ENCODE measurements at regions not wholly inside any gene's neighbourhood (a gene's known extent, or its start where the extent isn't known, plus 50 kb on each side); places are given as distances from the start of the nearest gene placed in this dataset.

DNA sequence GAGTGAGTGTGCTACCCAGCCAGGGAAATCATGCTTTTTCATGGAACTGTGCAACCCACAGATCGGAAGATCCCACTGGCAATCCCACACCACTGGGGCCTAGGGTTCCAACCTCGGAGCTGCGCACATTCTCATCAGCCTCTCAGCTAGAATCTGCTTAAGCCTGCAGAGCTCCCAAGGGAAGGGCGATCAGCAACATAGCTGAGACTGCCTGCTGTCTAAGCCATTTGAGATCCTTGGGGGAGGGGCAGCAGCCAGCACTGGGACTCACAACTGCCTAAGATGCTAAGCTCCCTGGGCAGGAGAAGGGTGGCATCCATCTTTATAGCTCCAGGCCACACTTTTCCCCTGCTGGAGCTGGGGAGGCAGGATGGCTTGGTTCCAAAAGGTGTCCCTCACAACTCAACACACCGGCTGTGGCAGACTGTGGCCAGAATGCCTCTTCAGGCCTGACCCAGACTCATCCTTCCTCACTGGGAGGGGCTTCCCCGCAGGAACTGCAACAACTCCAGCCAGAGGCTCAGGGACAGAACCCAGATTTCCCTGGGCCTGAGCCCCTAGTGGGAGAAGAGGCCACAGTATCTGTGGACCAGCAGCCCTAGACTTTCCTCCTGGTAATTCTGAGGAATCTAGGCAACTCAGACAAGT, 1133.3 kb upstream of the PIK3C3 start:
- Histone ChIP-seq H3K9me3 (no peaks in the 10 kb centered on the region), H3K4me3 (no peak overlapping the region), H3K36me3 (no peaks in the 10 kb centered on the region), H3K27me3 (no peaks in the 10 kb centered on the region), H3K27ac (no peak overlapping the region), H3K4me1 (no peaks in the 10 kb centered on the region)
- DNase-seq: peak in 1 of 3 donors; percentile 22
- TF ChIP-seq CTCF (IDR thresholded peaks at IDR 0.05): no peak
- TF ChIP-seq POLR2A (IDR thresholded peaks at IDR 0.05): no peak

DNA sequence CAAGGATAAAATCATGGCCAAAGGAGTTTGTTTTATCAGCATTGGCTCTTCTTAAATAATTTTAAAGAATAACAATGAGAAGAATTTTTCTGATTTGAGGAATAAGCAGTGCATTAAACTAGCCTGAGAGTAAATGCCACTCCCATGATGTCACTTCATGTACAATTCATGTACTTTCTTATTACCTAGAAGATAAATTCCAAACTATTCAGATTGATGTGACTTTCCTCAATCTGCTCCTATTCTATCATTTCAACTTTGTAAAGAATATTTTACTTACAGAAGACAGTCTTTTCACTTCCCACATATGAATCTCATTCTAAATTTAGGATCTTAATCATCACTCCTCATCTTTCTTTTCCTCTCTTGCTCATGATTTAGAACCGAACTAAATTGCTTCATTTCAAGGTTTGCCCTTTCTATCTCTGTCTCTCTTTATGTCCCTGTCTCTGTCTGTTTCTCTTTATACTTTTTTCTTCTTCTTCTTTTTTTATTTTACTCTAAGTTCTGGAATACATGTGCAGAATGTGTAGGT, 1142.0 kb upstream of the PIK3C3 start:
- TF ChIP-seq CTCF (IDR thresholded peaks at IDR 0.05) (no peak), POLR2A (IDR thresholded peaks at IDR 0.05) (no peak)
- no peaks in the 10 kb centered on the region for H3K27me3 ChIP-seq
- DNase-seq: no peak
- H3K36me3 ChIP-seq: no peaks in the 10 kb centered on the region
- no peak overlapping the region for H3K4me3 ChIP-seq
- no peaks in the 10 kb centered on the region for H3K4me1 ChIP-seq
- H3K9me3 ChIP-seq: no peaks in the 10 kb centered on the region
- H3K27ac ChIP-seq: no peak overlapping the region

GRCh38 chr18:40810372-40810771, 1144.7 kb upstream of the PIK3C3 start:
- no peaks in the 10 kb centered on the region for H3K4me1 ChIP-seq
- no peak for TF ChIP-seq CTCF (IDR thresholded peaks at IDR 0.05)
- TF ChIP-seq POLR2A (IDR thresholded peaks at IDR 0.05): no peak
- no peak overlapping the region for H3K4me3 ChIP-seq

GRCh38 chr18:40789286-40789685, 1165.7 kb upstream of the PIK3C3 start:
- TF ChIP-seq CTCF (IDR thresholded peaks at IDR 0.05) (no peak), POLR2A (IDR thresholded peaks at IDR 0.05) (no peak)
- no peaks in the 10 kb centered on the region for H3K36me3 ChIP-seq
- H3K27ac ChIP-seq: no peak overlapping the region
- no peaks in the 10 kb centered on the region for H3K27me3 ChIP-seq
- H3K4me1 ChIP-seq: no peaks in the 10 kb centered on the region
- DNase-seq: no peak
- H3K9me3 ChIP-seq: no peaks in the 10 kb centered on the region
- H3K4me3 ChIP-seq: no peak overlapping the region

More at GRCh38 chr18:40810372-40810771, 1144.7 kb upstream of the PIK3C3 start:
- Histone ChIP-seq H3K27ac (no peak overlapping the region), H3K9me3 (no peaks in the 10 kb centered on the region), H3K27me3 (no peaks in the 10 kb centered on the region), H3K36me3 (no peaks in the 10 kb centered on the region)
- no peak for DNase-seq

DNA sequence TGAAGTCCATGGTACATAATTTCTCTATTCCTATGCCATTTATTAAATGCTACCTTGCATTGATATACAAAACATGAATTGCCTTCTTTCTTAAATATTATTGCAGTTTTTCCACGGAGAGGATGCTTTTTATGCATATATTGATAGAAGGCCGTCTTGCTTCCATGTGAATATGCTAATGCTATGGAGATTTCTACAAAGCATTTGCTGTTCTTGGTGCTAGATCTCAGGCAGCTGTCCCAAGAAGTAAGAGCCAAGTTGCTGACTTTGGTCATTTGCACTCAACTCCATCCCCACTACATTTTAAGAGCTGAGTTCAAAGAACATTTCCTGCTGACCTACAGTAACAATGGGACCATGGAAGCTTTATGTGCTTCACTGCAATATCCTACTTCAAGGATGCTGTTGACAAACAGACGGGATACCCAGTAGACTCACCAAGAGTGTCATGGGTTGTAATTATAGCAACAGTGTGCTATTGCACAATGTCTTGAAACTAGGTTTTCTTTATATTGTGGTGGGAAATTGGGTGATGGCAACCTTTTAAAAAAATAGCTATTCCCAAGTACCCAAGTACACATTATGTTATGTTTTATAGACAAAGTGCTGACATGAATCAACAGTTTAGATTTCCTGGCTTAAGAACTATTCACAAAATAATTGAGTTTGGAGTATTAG, 1172.4 kb upstream of the PIK3C3 start:
- H3K36me3 ChIP-seq: no peaks in the 10 kb centered on the region
- TF ChIP-seq POLR2A (IDR thresholded peaks at IDR 0.05) (no peak), CTCF (IDR thresholded peaks at IDR 0.05) (no peak)
- H3K4me1 ChIP-seq: no peaks in the 10 kb centered on the region
- no peak for DNase-seq
- H3K4me3 ChIP-seq: no peak overlapping the region
- no peaks in the 10 kb centered on the region for H3K9me3 ChIP-seq
- no peak overlapping the region for H3K27ac ChIP-seq
- H3K27me3 ChIP-seq: no peaks in the 10 kb centered on the region

All from Peyer's patch (tissue), 4 donors.